Endothelial cell of umbilical vein (primary cell): ENCODE measurements at regions not wholly inside any gene's neighbourhood (a gene's known extent, or its start where the extent isn't known, plus 50 kb on each side); places are given as distances from the start of the nearest gene placed in this dataset.

Experiments
- BruUV-seq: library from RNA; stranded (reverse); fragments of 400-500 nt; replicated peaks from 2 replicates; lab custom pipeline; 2021; lab: Mats Ljungman, UMichigan
- CTCF ChIA-PET: fragments of 300-600, 350-600 bp; sonication (Branson Sonifier 250); formaldehyde crosslinking; loops from one replicate; lab custom pipeline; 2021; ENCODE audit warnings: antibody characterized with exemption, inconsistent platforms; lab: Charles Lee
- POLR2A ChIA-PET: fragments of 300-600, 350-600 bp; sonication (Branson Sonifier 250); formaldehyde crosslinking; loops from one replicate; lab custom pipeline; 2021; ENCODE audit warnings: antibody characterized with exemption, inconsistent platforms; lab: Charles Lee
- DNase-seq: peaks from one replicate; pipeline ENCODE4 v3.0.0-alpha.2; 2011; ENCODE audit warnings: low read depth, low spot score
- FAIRE-seq: peaks from 2 replicates; lab custom pipeline; 2011; peaks lifted over from hg19 to GRCh38; lab: Jason Lieb, UNC
- H2AFZ ChIP-seq: 2 replicates; pipeline ENCODE4 v1.6.0; 2012; ENCODE audit warnings: low read depth, low read length, control low read depth, inconsistent platforms
- H3K27ac ChIP-seq: 2 replicates; pipeline ENCODE4 v1.5.1; 2011; ENCODE audit warnings: low read depth, mild to moderate bottlenecking, control low read depth, low read length, moderate library complexity; ENCODE audit not compliant: insufficient read depth
- H3K27me3 ChIP-seq, 2 experiments: 2 replicates each; pipeline versions ENCODE4 v1.6.0 to v1.6.1; 2011; ENCODE audit warnings: low read length in 2 of 2, mixed read lengths in 1 of 2; ENCODE audit not compliant: control insufficient read depth in 2 of 2, insufficient read depth in 2 of 2
- H3K36me3 ChIP-seq, 2 experiments: 2 replicates in 1 of 2; 3 replicates in 1 of 2; pipeline ENCODE4 v1.5.1; 2011; ENCODE audit warnings: low read length in 2 of 2, mild to moderate bottlenecking in 1 of 2, moderate library complexity in 1 of 2; ENCODE audit not compliant: control insufficient read depth in 2 of 2, insufficient read depth in 2 of 2; ENCODE audit errors: extremely low read depth in 1 of 2
- H3K4me1 ChIP-seq: 3 replicates; pipeline ENCODE4 v1.5.1; 2011; ENCODE audit warnings: mild to moderate bottlenecking, low read length; ENCODE audit not compliant: control insufficient read depth, insufficient read depth; ENCODE audit errors: extremely low read depth
- H3K4me2 ChIP-seq: 2 replicates; pipeline ENCODE4 v1.6.1; 2011; ENCODE audit warnings: low read length, control low read depth, mixed read lengths; ENCODE audit not compliant: insufficient read depth
- H3K4me3 ChIP-seq, 3 experiments: fragments of 200-600 bp in 1 of 3; sonication (generic), shearing (Covaris generic) in 1 of 3; replicated peaks in 1 of 3; 2 replicates each; pipeline ENCODE4 v1.5.1; 2011 to 2016; ENCODE audit warnings: control low read depth in 3 of 3, low read length in 3 of 3, mild to moderate bottlenecking in 2 of 3, inconsistent platforms in 1 of 3, low read depth in 1 of 3, moderate library complexity in 1 of 3; ENCODE audit not compliant: insufficient read depth in 1 of 3
- H3K79me2 ChIP-seq: 2 replicates; pipeline ENCODE4 v1.6.0; 2012; ENCODE audit warnings: low read length, inconsistent platforms; ENCODE audit not compliant: control insufficient read depth, insufficient read depth
- H3K9ac ChIP-seq: replicated peaks from 2 replicates; pipeline ENCODE3; 2011; ENCODE audit warnings: low read length, control low read depth; ENCODE audit not compliant: insufficient read depth; ENCODE audit errors: extremely low read depth
- H3K9me1 ChIP-seq: replicated peaks from 3 replicates; pipeline ENCODE4 v1.6.0; 2011; ENCODE audit warnings: mild to moderate bottlenecking, low read length; ENCODE audit not compliant: control insufficient read depth, insufficient read depth; ENCODE audit errors: extremely low read depth
- H3K9me3 ChIP-seq: replicated peaks from 2 replicates; pipeline ENCODE4 v1.5.1; 2012; ENCODE audit warnings: low read length, inconsistent platforms; ENCODE audit not compliant: control insufficient read depth, insufficient read depth
- H4K20me1 ChIP-seq: replicated peaks from 2 replicates; pipeline ENCODE3; 2011; ENCODE audit warnings: mild to moderate bottlenecking, low read length; ENCODE audit not compliant: control insufficient read depth, insufficient read depth; ENCODE audit errors: extremely low read depth
- CTCF ChIP-seq, 2 donors: IDR thresholded peaks; 1 replicate in 1 of 2; 2 replicates in 1 of 2; pipeline ENCODE4 v1.5.1; 2011; ENCODE audit warnings: low read length in 2 of 2, mild to moderate bottlenecking in 2 of 2, moderate library complexity in 2 of 2, control low read depth in 1 of 2, inconsistent platforms in 1 of 2, low read depth in 1 of 2; ENCODE audit not compliant: insufficient read depth in 1 of 2; ENCODE audit errors: extremely low read depth in 1 of 2
- FOS ChIP-seq: IDR thresholded peaks from 2 replicates; pipeline ENCODE4 v1.6.1; 2011; ENCODE audit warnings: mild to moderate bottlenecking, low read length, moderate library complexity, borderline replicate concordance; ENCODE audit not compliant: insufficient read depth
- GATA2 ChIP-seq: IDR thresholded peaks from 2 replicates; pipeline ENCODE4 v1.7.0; 2011; ENCODE audit warnings: low read depth, mild to moderate bottlenecking, moderate library complexity, mixed read lengths, low read length; ENCODE audit not compliant: insufficient read length, insufficient read depth
- JUN ChIP-seq: IDR thresholded peaks from 2 replicates; pipeline ENCODE4 v1.6.1; 2011; ENCODE audit warnings: borderline replicate concordance, low read depth; ENCODE audit not compliant: insufficient read length, insufficient read depth
- MAX ChIP-seq: IDR thresholded peaks from 2 replicates; pipeline ENCODE4 v1.6.1; 2011; ENCODE audit not compliant: insufficient read depth, insufficient read length
- POLR2AphosphoS5 ChIP-seq: IDR thresholded peaks from 2 replicates; pipeline ENCODE4 v1.6.1; 2012; ENCODE audit warnings: low read depth, mild to moderate bottlenecking, control low read depth, low read length, moderate library complexity; ENCODE audit not compliant: insufficient read depth
- dilution Hi-C: fragments of 300-500 bp; cut with MboI; formaldehyde crosslinking; loops from one replicate; pipeline ENCODE4 v1.15.0; 2019; ENCODE audit warnings: low sequenced_read_pairs; ENCODE audit not compliant: extremely low pct_ligation_motif_present
- intact Hi-C: fragments of 100-400 bp; cut with micrococcal nuclease; formaldehyde crosslinking; loops from one replicate; pipeline ENCODE4 v1.10.0; 2022

- no peak overlapping the region for H3K4me2 ChIP-seq
- FAIRE-seq: no peak
- no TSS peak for BruUV-seq
- no peaks in the 10 kb centered on the region for H4K20me1 ChIP-seq
- no peaks in the 10 kb centered on the region for H3K4me1 ChIP-seq
- H3K9me1 ChIP-seq: no peaks in the 10 kb centered on the region
- dilution Hi-C loops (no loop called here), intact Hi-C loops (no loop called here)
- H3K27ac ChIP-seq: no peak overlapping the region
- CTCF ChIA-PET: interaction anchor here (1.3 to 1.4 kb wide), 2 partner anchors 13 to 168 kb away, joined by 3 to 6 read pairs; no protein-coding TSS in a partner anchor
- H3K27me3 ChIP-seq: peaks cover 15 to 25% of the 10 kb centered on the region in 2 experiments
- no peak for DNase-seq
- H3K9me3 ChIP-seq: no peaks in the 10 kb centered on the region
- TF ChIP-seq FOS (no peak), MAX (no peak), POLR2AphosphoS5 (no peak), GATA2 (no peak), JUN (no peak), CTCF (IDR thresholded peaks at IDR 0.05; ENCODE audit: extremely low read depth in 1 of 2, insufficient read depth in 1 of 2, low read depth in 1 of 2, low read length in 2 of 2) (no peak)
- no peak overlapping the region for H2AFZ ChIP-seq
- no peak overlapping the region for H3K4me3 ChIP-seq
- no peak overlapping the region for H3K9ac ChIP-seq
- H3K79me2 ChIP-seq: no peaks in the 10 kb centered on the region
- no peaks in the 10 kb centered on the region for H3K36me3 ChIP-seq
- POLR2A ChIA-PET: no interaction called here
These were observed 445.6 kb upstream of the RBMS3 start for GRCh38 chr3:28835249-28835648.
